GM04503 (cell line): ENCODE measurements at regions not wholly inside any gene's neighbourhood (a gene's known extent, or its start where the extent isn't known, plus 50 kb on each side); places are given as distances from the start of the nearest gene placed in this dataset.

Experiments
- DNase-seq: peaks from one replicate; pipeline ENCODE4 v3.0.0-alpha.2; 2012; ENCODE audit warnings: low read depth

GRCh38 chr7:51666751-51667150 is 350.1 kb upstream of the COBL start:
- DNase-seq = no peak

GRCh38 chr7:51666266-51666665 is 349.7 kb upstream of the COBL start:
- DNase-seq = no peak

DNA sequence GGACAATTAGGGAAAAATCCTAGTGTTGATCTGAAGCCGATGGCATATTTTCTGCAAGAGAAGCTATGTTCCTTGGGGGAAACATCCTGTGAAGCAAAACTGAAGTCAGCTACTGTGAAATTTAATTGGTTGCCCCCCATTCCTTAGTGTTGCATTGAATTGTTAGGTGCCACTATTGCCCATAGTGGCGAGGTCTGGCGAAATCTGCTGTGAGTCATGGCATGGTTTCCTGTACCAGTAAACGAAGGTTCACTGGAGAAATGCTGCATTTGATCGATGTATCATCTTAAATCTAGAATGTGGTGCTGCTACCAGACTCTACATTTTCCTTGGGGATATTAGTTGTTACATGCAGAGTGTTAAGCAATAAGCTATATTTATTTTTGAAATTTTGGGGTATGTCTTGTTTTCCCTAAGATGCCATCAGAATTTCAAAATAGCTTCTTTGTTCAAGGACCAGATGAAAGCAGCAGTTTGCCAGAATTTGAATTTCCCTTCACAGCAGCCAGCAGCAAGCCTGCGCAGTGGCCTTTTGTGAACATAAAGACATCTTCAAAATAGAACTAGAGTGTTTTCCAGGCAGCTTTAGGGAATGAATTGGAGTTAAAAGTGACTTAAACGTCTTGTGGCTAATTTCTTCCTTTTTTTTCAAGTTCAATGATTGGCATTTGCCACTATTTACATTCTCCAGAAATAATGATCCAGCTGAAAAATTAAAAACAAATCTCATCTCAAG is 348.6 kb upstream of the COBL start:
- DNase-seq = no peak

- DNase-seq = no peak
These were observed 343.9 kb upstream of the COBL start for GRCh38 chr7:51660516-51660915.

GRCh38 chr7:51658684-51659083 is 342.1 kb upstream of the COBL start:
- no peak for DNase-seq

- no peak for DNase-seq
These were observed 331.3 kb upstream of the COBL start for GRCh38 chr7:51647931-51648351.

- no peak for DNase-seq
These were observed 330.9 kb upstream of the COBL start for GRCh38 chr7:51647486-51647885.

GRCh38 chr7:51645702-51646298 is 329.2 kb upstream of the COBL start:
- DNase-seq = no peak

DNA sequence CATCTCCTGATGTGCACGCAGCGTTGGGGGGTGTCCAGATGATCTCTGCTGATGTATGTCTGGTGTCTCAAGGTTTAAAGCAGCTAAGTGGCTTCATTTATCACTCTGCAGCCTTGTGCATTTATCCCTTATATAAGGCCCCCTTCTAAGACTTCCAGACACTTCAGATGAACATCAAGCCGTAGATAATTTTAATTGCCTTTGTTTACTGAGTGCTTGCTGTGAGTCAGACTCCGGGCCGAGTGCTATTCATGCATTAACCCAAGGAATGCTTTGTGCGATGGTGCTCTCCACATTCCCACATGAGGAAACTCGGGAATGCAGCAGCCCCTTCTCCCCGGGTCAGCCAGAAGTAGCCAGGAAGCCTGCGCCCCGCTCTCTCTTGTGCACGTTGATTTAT is 328.6 kb upstream of the COBL start:
- no peak for DNase-seq

DNA sequence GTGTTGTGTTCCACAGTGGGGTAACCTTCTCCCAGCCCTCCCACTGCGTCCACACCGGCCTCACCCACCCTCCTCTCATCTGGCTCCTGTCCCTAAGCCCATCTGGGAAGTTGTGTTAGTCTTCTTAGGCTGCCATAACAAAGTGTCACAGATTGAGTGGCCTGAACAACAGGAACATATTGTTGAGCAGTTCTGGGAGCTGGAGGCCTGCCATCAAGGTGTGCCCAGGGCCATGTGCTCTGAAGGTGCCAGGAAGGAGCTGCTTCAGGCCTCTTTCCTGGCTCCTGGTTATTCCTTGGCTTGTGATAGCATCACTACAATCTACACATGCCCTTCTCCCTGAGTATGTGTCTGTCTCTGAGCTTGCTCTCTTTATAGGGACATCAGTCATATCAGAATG is 327.6 kb upstream of the COBL start:
- DNase-seq = no peak

- DNase-seq = no peak
These were observed 324.2 kb upstream of the COBL start for GRCh38 chr7:51640841-51641240.

DNA sequence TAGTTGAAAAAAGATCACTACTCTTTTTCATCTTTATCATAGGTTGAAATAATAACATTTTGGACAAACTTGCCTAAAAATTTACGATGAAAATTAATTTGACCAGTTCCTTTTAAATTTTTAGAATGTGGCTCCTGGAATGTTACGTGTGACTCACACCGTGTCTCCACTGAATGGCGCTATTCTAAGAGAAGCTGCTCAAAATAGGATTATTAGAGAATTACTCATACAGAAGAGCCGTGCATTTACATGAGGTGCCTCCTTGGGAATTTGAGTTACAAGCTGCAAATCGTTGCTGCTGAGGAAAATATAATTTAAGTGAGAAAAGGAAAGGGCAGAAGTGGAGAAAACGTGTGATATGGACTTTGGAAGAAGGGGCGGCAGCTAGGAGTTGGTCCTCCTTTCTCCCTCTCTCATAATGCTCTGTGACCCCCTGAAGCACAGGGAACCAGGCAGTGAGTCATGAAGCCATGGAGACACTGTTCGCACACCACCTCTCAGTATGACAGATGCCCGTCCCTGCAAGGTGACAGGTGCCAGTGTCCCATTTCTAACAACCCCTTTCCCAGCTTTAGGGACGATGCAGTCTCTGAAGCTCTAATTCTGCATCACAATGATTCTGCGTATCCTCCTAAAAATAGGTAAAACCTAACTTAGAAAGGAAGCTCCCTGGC is 323.2 kb upstream of the COBL start:
- DNase-seq = no peak

DNA sequence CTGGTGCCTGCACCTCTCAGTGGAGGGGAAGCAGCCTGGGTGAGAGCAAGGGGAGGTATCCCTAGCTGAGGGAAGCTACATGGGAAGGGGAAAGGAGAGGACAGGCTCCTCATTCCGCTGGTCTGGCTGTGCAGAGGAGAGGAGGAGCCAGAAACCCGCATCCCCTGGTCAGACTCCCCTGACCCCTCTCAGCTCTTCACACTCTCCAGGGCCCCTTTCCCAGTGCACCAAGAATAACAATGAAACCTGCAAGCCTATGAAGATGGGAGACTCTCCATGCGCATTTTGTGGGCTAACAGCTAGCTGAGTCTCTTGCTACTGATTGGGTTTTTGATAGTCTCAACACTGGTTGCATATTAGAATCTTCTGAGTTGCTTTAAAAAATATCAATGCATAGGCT is 319.9 kb upstream of the COBL start:
- no peak for DNase-seq

GRCh38 chr7:51635775-51636174 is 319.2 kb upstream of the COBL start:
- no peak for DNase-seq

GRCh38 chr7:51634538-51634937 is 317.9 kb upstream of the COBL start:
- no peak for DNase-seq

DNA sequence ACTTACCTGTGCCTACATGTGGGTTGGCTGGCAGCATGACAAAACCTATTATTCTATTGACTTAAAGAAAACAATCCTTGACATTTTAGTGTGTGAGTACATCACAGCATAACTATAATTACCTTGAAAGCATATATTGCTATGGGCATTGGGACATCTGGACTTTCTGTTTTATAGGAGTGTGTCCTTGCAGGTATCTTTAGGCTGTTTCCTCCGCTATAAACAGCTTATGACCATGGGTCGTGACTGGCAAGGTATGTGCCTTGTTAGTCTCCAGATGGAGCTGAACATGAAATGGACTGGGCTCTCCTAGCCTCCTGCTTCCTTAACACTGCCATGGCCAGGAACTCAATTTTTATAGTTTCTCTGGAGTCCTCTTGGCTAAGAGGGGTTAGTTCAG is 317.4 kb upstream of the COBL start:
- DNase-seq = no peak

GRCh38 chr7:51633596-51633995 is 317.0 kb upstream of the COBL start:
- no peak for DNase-seq

GRCh38 chr7:51633006-51633405 is 316.4 kb upstream of the COBL start:
- DNase-seq = no peak

- no peak for DNase-seq
These were observed 314.3 kb upstream of the COBL start for GRCh38 chr7:51630933-51631332.

- no peak for DNase-seq
These were observed 312.6 kb upstream of the COBL start for GRCh38 chr7:51629206-51629605.

DNA sequence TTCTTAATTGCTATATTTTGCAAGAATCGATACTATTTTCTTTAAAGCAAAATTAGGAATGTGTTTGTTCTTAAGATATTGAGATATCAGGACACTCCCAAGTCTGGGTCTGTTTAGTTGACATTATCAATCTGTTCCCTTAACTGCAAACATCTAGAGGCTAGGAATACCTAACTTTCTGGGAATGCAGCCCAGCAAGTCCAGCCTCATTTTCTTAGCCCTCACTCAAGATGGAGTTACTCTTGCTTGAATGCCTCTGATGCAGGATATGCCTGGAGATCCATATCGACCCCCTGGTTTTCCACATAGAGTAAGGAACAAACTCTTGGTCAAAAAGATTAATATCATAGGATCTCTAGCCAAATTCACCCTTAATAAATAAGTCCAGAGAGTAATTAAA is 305.3 kb upstream of the COBL start:
- no peak for DNase-seq

DNA sequence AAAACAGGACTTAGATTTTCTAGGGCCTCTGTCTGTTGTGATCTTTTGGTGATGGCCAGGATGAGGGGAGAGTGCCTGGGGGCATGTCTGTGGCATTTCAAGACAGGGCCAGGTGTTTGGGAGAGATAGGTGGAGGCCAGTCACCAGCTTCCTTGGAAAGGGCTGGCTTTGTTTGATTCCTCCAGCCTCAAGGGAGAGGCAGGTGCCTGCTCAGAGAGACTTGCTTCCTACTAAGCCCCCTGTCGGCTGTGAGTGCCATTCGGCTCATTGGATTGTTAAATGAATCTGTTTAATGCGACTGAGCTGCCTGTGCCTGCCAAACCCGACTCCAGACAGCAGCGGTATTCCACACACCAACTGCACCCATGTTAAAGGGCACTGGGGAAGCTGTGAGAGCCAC is 304.1 kb upstream of the COBL start:
- DNase-seq = no peak

- no peak for DNase-seq
These were observed 303.3 kb upstream of the COBL start for GRCh38 chr7:51619880-51620279.

- DNase-seq = no peak
These were observed 301.1 kb upstream of the COBL start for GRCh38 chr7:51617686-51618085.
